ENCODE measurements at regions not wholly inside any gene's neighbourhood (a gene's known extent, or its start where the extent isn't known, plus 50 kb on each side); places are given as distances from the start of the nearest gene placed in this dataset.

GRCh38 chr12:13566292-13566691 is 369.8 kb downstream of the EMP1 start:
- Histone ChIP-seq H2AFZ (ENCODE audit: low read length) (no peak overlapping the region), H3K9me3 (ENCODE audit: low read length) (no peaks in the 10 kb centered on the region), H3K9me2 (ENCODE audit: insufficient read depth, low read length) (no peaks in the 10 kb centered on the region), H3K36me3 (ENCODE audit: insufficient read depth, low read length) (no peaks in the 10 kb centered on the region), H4K20me1 (ENCODE audit: insufficient read depth, low read length) (no peaks in the 10 kb centered on the region), H3K4me3 (ENCODE audit: low read depth, low read length, poor library complexity, severe bottlenecking) (no peak overlapping the region), H3K4me1 (ENCODE audit: insufficient read depth, low read length, poor library complexity, severe bottlenecking) (no peaks in the 10 kb centered on the region), H3K27ac (ENCODE audit: low read depth, low read length, poor library complexity, severe bottlenecking) (no peak overlapping the region), H3K4me2 (ENCODE audit: low read length) (no peak overlapping the region), H3K79me2 (ENCODE audit: insufficient read depth, low read depth, low read length) (no peaks in the 10 kb centered on the region)
- DNase-seq (ENCODE audit: low spot score), result no peak
- TF ChIP-seq CTCF (conservative IDR thresholded peaks at IDR 0.05; ENCODE audit: low read length), result no peak
- TF ChIP-seq EZH2phosphoT487 (IDR thresholded peaks at IDR 0.05; ENCODE audit: borderline replicate concordance, low read depth, low read length), result no peak
- BruUV-seq (replicated peaks), result no TSS peak
- ChIA-PET CTCF (ENCODE audit: unreplicated experiment) (no interaction called here), POLR2A (interaction anchor here (0.7 to 1.4 kb wide), 3 partner anchors 9 to 16 kb away, joined by 3 to 4 read pairs (median 3); no protein-coding TSS in a partner anchor)
- intact Hi-C loops (cut with micrococcal nuclease; ENCODE audit: unreplicated experiment), result no loop called here

- no peaks in the 10 kb centered on the region for H4K20me1 ChIP-seq (ENCODE audit: insufficient read depth, low read length)
- no peak overlapping the region for H3K27ac ChIP-seq (ENCODE audit: low read depth, low read length, poor library complexity, severe bottlenecking)
- DNase-seq (ENCODE audit: low spot score), result no peak
- no peaks in the 10 kb centered on the region for H3K36me3 ChIP-seq (ENCODE audit: insufficient read depth, low read length)
- no peak overlapping the region for H3K4me2 ChIP-seq (ENCODE audit: low read length)
- no peaks in the 10 kb centered on the region for H3K79me2 ChIP-seq (ENCODE audit: insufficient read depth, low read depth, low read length)
- no peak overlapping the region for H2AFZ ChIP-seq (ENCODE audit: low read length)
- POLR2A ChIA-PET, result interaction anchor here (0.6 kb wide), 1 partner anchor 900 kb away, joined by 3 read pairs; no protein-coding TSS in a partner anchor
- no peaks in the 10 kb centered on the region for H3K4me1 ChIP-seq (ENCODE audit: insufficient read depth, low read length, poor library complexity, severe bottlenecking)
- BruUV-seq (replicated peaks), result no TSS peak
- TF ChIP-seq CTCF (conservative IDR thresholded peaks at IDR 0.05; ENCODE audit: low read length) (no peak), EZH2phosphoT487 (IDR thresholded peaks at IDR 0.05; ENCODE audit: borderline replicate concordance, low read depth, low read length) (no peak)
- H3K9me3 ChIP-seq (ENCODE audit: low read length), result no peaks in the 10 kb centered on the region
- CTCF ChIA-PET (ENCODE audit: unreplicated experiment), result no interaction called here
- no peaks in the 10 kb centered on the region for H3K9me2 ChIP-seq (ENCODE audit: insufficient read depth, low read length)
- intact Hi-C loops (cut with micrococcal nuclease; ENCODE audit: unreplicated experiment), result no loop called here
- H3K4me3 ChIP-seq (ENCODE audit: low read depth, low read length, poor library complexity, severe bottlenecking), result no peak overlapping the region
These were observed 367.8 kb downstream of the EMP1 start for GRCh38 chr12:13564266-13564810.

GRCh38 chr12:13563743-13564125 is 367.2 kb downstream of the EMP1 start:
- CTCF ChIA-PET (ENCODE audit: unreplicated experiment), result no interaction called here
- H2AFZ ChIP-seq (ENCODE audit: low read length), result no peak overlapping the region
- no peak overlapping the region for H3K4me3 ChIP-seq (ENCODE audit: low read depth, low read length, poor library complexity, severe bottlenecking)
- H3K9me2 ChIP-seq (ENCODE audit: insufficient read depth, low read length), result no peaks in the 10 kb centered on the region
- TF ChIP-seq CTCF (conservative IDR thresholded peaks at IDR 0.05; ENCODE audit: low read length), result no peak
- TF ChIP-seq EZH2phosphoT487 (IDR thresholded peaks at IDR 0.05; ENCODE audit: borderline replicate concordance, low read depth, low read length), result no peak
- intact Hi-C loops (cut with micrococcal nuclease; ENCODE audit: unreplicated experiment), result no loop called here
- H3K4me1 ChIP-seq (ENCODE audit: insufficient read depth, low read length, poor library complexity, severe bottlenecking), result no peaks in the 10 kb centered on the region
- no peaks in the 10 kb centered on the region for H3K36me3 ChIP-seq (ENCODE audit: insufficient read depth, low read length)
- no peak overlapping the region for H3K27ac ChIP-seq (ENCODE audit: low read depth, low read length, poor library complexity, severe bottlenecking)
- POLR2A ChIA-PET, result no interaction called here
- H4K20me1 ChIP-seq (ENCODE audit: insufficient read depth, low read length), result no peaks in the 10 kb centered on the region
- H3K4me2 ChIP-seq (ENCODE audit: low read length), result no peak overlapping the region
- no peaks in the 10 kb centered on the region for H3K79me2 ChIP-seq (ENCODE audit: insufficient read depth, low read depth, low read length)
- no TSS peak for BruUV-seq (replicated peaks)
- no peak for DNase-seq (ENCODE audit: low spot score)
- H3K9me3 ChIP-seq (ENCODE audit: low read length), result no peaks in the 10 kb centered on the region
